Spleen (tissue), 11 donors: ENCODE measurements at regions not wholly inside any gene's neighbourhood (a gene's known extent, or its start where the extent isn't known, plus 50 kb on each side); places are given as distances from the start of the nearest gene placed in this dataset.

Experiments
- DNase-seq: peaks from one replicate; pipeline ENCODE4 v3.0.0-alpha.2; 2020
- H3K27ac ChIP-seq, 8 donors: fragments of 200-600 bp; sonication (generic) in 7 of 8; 1 replicate in 4 of 8; 2 replicates in 4 of 8; pipeline versions ENCODE4 v1.5.0 to v1.8.0; 2016 to 2021; ENCODE audit warnings: inconsistent platforms in 4 of 8, mild to moderate bottlenecking in 4 of 8, moderate library complexity in 1 of 8
- H3K27me3 ChIP-seq, 7 donors: fragments of 200-600 bp; sonication (generic) in 6 of 7; replicated peaks in 1 of 7; 1 replicate in 4 of 7; 2 replicates in 3 of 7; pipeline versions ENCODE4 v1.5.0 to v1.8.0; 2016 to 2021; ENCODE audit warnings: inconsistent platforms in 3 of 7, mild to moderate bottlenecking in 1 of 7
- H3K36me3 ChIP-seq, 6 donors: fragments of 200-600 bp; sonication (generic) in 5 of 6; 1 replicate in 4 of 6; 2 replicates in 2 of 6; pipeline versions ENCODE4 v1.5.0 to v1.8.0; 2016 to 2021; ENCODE audit warnings: inconsistent platforms in 2 of 6
- H3K4me1 ChIP-seq, 6 donors: fragments of 200-600 bp; sonication (generic) in 5 of 6; 1 replicate in 3 of 6; 2 replicates in 3 of 6; pipeline versions ENCODE4 v1.5.0 to v1.8.0; 2016 to 2021; ENCODE audit warnings: inconsistent platforms in 3 of 6
- H3K4me3 ChIP-seq, 8 donors: fragments of 200-600 bp; sonication (generic) in 7 of 8; 1 replicate in 4 of 8; 2 replicates in 4 of 8; pipeline versions ENCODE4 v1.5.0 to v1.8.0; 2016 to 2021; ENCODE audit warnings: inconsistent platforms in 4 of 8, mild to moderate bottlenecking in 4 of 8, moderate library complexity in 2 of 8
- H3K9me3 ChIP-seq, 8 donors: fragments of 200-600 bp; sonication (generic) in 7 of 8; 1 replicate in 4 of 8; 2 replicates in 4 of 8; pipeline versions ENCODE4 v1.5.0 to v1.8.0; 2016 to 2021; ENCODE audit warnings: inconsistent platforms in 4 of 8
- POLR2A ChIP-seq, 3 donors: fragments of 450-650 bp; IDR thresholded peaks; one replicate each; pipeline ENCODE4 v1.5.1; 2017; ENCODE audit warnings: antibody characterized with exemption in 3 of 3, mild to moderate bottlenecking in 1 of 3
- POLR2AphosphoS5 ChIP-seq, 3 donors: sonication (generic); formaldehyde crosslinking; IDR thresholded peaks; one replicate each; pipeline ENCODE4 v1.5.1; 2017; ENCODE audit warnings: antibody characterized with exemption in 3 of 3
- WGBS, 5 donors: extraction: QIAGEN DNeasy Blood & Tissue Kit in 3 of 5; methylation state at CpG; one replicate each; pipeline versions ENCODE4 v1.1.5 to v1.1.7; 2013 to 2018; 5-methylcytosine and 5-hydroxymethylcytosine counted together
- intact Hi-C: fragments of 100-400 bp; cut with DNase I; formaldehyde crosslinking; loops from one replicate; pipeline ENCODE4 v1.15.0; 2023; ENCODE audit warnings: low total_unique reads
- TF ChIP-seq, protein P1 (sequence below), 11 experiments: fragments of 200-600 bp in 7 of 11; fragments of 450-650 bp in 4 of 11; sonication (generic) in 4 of 11; IDR thresholded peaks in 8 of 11; conservative IDR thresholded peaks in 3 of 11; 1 replicate in 7 of 11; 2 replicates in 4 of 11; pipeline versions ENCODE4 v1.4.0 to v1.8.0; 2016 to 2021; ENCODE audit warnings: antibody characterized with exemption in 11 of 11, inconsistent platforms in 4 of 11, mild to moderate bottlenecking in 1 of 11
- donor health status: healthy with polysubstance abuse.
- donor health status: DM: no; HTN: no; CAD: no; lungs with moderate emphysema.
- donor health status: DM: no; HTN: no; CAD: no.
- donor health status: Bipolar disorder and iron deficiency.
- donor health status: healthy.
- donor health status: DM: no; HTN: no; CAD: no.
- donor health status: DM: yes; HTN: yes; CAD: no.

DNA sequence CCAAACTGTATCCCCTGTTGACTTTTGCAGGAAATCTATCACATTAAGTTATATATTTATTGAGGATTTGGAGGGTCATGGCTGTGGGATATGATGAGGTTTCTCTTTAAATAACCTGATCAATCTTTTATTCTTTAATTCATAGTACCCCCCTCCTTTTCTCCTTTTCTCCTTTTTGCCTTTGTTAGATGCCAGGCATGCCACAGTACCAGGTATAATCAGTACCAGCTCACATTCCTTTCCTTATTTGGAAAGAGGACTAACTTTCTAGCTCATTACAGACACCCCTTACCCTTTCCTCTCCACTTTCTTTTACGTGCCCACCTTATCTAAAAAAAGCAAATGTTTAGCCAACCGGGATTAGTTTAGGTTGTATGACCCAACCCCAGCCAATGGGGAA is 326.4 kb upstream of the NAALADL2 start:
- no peak for DNase-seq
- TF ChIP-seq POLR2A (IDR thresholded peaks at IDR 0.05) (no peak), POLR2AphosphoS5 (IDR thresholded peaks at IDR 0.05) (no peak)
- TF ChIP-seq, protein P1, sequence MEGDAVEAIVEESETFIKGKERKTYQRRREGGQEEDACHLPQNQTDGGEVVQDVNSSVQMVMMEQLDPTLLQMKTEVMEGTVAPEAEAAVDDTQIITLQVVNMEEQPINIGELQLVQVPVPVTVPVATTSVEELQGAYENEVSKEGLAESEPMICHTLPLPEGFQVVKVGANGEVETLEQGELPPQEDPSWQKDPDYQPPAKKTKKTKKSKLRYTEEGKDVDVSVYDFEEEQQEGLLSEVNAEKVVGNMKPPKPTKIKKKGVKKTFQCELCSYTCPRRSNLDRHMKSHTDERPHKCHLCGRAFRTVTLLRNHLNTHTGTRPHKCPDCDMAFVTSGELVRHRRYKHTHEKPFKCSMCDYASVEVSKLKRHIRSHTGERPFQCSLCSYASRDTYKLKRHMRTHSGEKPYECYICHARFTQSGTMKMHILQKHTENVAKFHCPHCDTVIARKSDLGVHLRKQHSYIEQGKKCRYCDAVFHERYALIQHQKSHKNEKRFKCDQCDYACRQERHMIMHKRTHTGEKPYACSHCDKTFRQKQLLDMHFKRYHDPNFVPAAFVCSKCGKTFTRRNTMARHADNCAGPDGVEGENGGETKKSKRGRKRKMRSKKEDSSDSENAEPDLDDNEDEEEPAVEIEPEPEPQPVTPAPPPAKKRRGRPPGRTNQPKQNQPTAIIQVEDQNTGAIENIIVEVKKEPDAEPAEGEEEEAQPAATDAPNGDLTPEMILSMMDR (IDR thresholded peaks at IDR 0.05 in 8 of 11, conservative IDR thresholded peaks at IDR 0.05 in 3 of 11) = no peak
- Histone ChIP-seq H3K27me3 (no peaks in the 10 kb centered on the region), H3K4me3 (no peak overlapping the region), H3K4me1 (no peaks in the 10 kb centered on the region), H3K9me3 (no peaks in the 10 kb centered on the region), H3K36me3 (no peaks in the 10 kb centered on the region), H3K27ac (no peak overlapping the region)
- intact Hi-C loops = no loop called here
- WGBS, 5 donors = 73 to 97% (median 89%) methylated on average over 2 of the region's 2 CpGs

DNA sequence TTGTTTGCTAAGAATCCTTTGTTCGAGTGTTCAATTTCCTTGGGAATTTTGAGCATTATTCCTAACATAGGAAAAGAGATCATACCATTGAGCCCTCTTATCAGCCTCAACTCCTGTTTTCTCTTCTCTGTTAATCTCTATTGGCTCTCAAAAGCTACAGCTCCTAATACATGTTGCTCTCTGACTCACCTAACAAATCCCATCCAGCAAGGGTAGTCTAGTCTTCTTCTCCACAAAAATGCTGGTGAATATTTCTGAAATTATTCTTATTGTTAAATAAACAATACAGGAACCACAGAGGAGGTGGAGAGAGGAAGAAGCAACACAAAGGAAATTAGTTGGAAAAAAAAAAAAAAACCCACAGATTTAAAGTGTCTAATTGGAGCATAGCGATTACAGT is 325.8 kb upstream of the NAALADL2 start:
- no peaks in the 10 kb centered on the region for H3K27me3 ChIP-seq
- no peak overlapping the region for H3K4me3 ChIP-seq
- TF ChIP-seq POLR2A (IDR thresholded peaks at IDR 0.05) = no peak
- TF ChIP-seq, protein P1 (IDR thresholded peaks at IDR 0.05 in 8 of 11, conservative IDR thresholded peaks at IDR 0.05 in 3 of 11) = no peak
- TF ChIP-seq POLR2AphosphoS5 (IDR thresholded peaks at IDR 0.05) = no peak
- no peak for DNase-seq
- WGBS, 5 donors = 83 to 94% (median 89%) methylated on average over 2 of the region's 2 CpGs
- no peaks in the 10 kb centered on the region for H3K9me3 ChIP-seq
- H3K4me1 ChIP-seq = no peaks in the 10 kb centered on the region
- H3K36me3 ChIP-seq = no peaks in the 10 kb centered on the region
- intact Hi-C loops = no loop called here
- H3K27ac ChIP-seq = no peak overlapping the region

DNA sequence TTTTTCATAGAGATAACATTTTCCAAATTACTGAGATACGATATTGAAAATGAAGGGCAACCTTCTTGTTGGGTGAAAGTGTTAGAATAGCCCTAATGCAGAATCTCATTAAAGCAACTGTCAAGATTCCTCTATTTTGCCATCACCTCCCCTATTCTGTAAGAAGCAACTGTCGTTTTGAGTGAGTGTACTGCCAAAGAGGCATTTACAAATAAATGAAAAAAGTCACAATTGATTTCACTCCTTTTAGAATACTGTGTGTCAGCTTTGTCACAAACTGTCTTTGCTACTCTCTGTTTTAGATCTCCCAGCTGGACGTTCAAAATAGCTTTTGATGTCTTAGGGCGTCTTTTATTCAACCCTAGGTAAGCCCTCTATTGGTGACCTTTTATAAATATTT is 322.8 kb upstream of the NAALADL2 start:
- WGBS, 5 donors = 65 to 88% (median 78%) methylated on average over 4 of the region's 4 CpGs
- H3K4me1 ChIP-seq = no peaks in the 10 kb centered on the region
- DNase-seq = no peak
- no peaks in the 10 kb centered on the region for H3K9me3 ChIP-seq
- H3K4me3 ChIP-seq = no peak overlapping the region
- H3K36me3 ChIP-seq = no peaks in the 10 kb centered on the region
- TF ChIP-seq POLR2A (IDR thresholded peaks at IDR 0.05) = no peak
- TF ChIP-seq, protein P1 (IDR thresholded peaks at IDR 0.05 in 8 of 11, conservative IDR thresholded peaks at IDR 0.05 in 3 of 11) = no peak
- TF ChIP-seq POLR2AphosphoS5 (IDR thresholded peaks at IDR 0.05) = no peak
- no peak overlapping the region for H3K27ac ChIP-seq
- no peaks in the 10 kb centered on the region for H3K27me3 ChIP-seq
- intact Hi-C loops = no loop called here

DNA sequence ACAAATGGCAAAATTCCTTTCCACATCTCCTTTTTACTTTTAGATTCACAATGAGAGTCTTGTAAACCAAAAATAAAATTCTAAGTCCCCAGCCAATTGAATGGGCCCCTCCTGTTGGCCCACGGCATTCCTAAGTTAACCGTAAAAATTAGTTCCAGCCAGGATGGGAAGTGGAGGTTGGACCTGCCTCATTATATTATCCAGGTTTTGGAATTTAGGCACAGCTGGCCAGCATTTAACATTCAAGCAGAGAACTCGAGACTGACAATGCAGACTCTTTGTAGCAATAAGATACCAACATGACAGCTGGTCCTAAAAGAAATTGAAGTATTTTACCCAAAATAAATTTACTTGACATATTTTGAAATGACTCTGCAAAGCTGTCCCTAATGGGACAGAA is 321.0 kb upstream of the NAALADL2 start:
- Histone ChIP-seq H3K4me3 (no peak overlapping the region), H3K27ac (no peak overlapping the region), H3K36me3 (no peaks in the 10 kb centered on the region), H3K27me3 (no peaks in the 10 kb centered on the region), H3K9me3 (no peaks in the 10 kb centered on the region), H3K4me1 (no peaks in the 10 kb centered on the region)
- WGBS, 5 donors = 84 to 93% (median 89%) methylated on average over 3 of the region's 3 CpGs
- intact Hi-C loops = no loop called here
- TF ChIP-seq, protein P1 (IDR thresholded peaks at IDR 0.05 in 8 of 11, conservative IDR thresholded peaks at IDR 0.05 in 3 of 11) = no peak
- TF ChIP-seq POLR2A (IDR thresholded peaks at IDR 0.05) = no peak
- TF ChIP-seq POLR2AphosphoS5 (IDR thresholded peaks at IDR 0.05) = no peak
- no peak for DNase-seq
